Pons (tissue), 1 donor: ENCODE measurements at regions not wholly inside any gene's neighbourhood (a gene's known extent, or its start where the extent isn't known, plus 50 kb on each side); places are given as distances from the start of the nearest gene placed in this dataset.

ENCODE experiments used
- DNase-seq: peaks from one replicate; pipeline ENCODE4 v3.0.0-alpha.2; 2016; ENCODE audit warnings: low spot score

DNA sequence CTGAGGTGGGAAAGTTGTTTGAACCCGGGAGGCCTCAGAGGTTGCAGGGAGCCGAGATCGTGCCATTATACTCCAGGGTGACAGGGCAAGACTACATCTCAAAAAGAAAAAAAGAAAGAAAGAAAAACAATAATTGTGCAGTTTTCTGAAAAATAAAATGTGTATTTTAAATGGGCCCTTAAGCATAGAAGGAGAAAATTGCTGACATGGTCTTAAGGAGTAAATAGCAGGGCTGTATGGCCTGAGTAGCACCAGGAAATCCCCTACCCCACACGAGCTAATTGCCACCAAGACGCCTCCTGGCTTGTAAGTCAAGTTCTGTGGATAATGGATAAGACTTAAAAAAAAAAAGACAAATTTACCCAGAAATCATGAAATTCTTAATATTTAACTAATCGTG is 271.4 kb upstream of the NCKAP5 start:
- DNase-seq, result no peak

DNA sequence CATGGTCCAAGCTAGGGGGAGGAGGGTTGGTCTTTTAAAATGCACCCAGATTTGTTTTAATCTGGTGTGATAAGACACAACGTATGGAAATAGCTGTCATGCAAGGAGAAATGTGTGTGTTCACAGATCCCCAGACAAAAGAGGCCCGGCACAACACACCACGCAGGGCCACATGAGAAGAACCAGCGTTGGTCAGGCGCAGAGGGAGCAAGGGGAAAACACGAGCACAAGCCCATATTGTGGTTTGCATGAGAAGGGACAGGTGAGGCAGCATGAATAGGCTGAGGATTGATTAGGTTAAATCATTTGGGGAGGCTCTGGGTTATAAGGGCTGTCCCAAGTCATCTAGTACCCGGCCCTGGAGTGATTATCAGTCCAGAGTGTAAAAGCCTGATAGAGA is 272.5 kb upstream of the NCKAP5 start:
- DNase-seq, result no peak

- no peak for DNase-seq
These were observed 273.6 kb upstream of the NCKAP5 start for GRCh38 chr2:133841900-133842299.

DNA sequence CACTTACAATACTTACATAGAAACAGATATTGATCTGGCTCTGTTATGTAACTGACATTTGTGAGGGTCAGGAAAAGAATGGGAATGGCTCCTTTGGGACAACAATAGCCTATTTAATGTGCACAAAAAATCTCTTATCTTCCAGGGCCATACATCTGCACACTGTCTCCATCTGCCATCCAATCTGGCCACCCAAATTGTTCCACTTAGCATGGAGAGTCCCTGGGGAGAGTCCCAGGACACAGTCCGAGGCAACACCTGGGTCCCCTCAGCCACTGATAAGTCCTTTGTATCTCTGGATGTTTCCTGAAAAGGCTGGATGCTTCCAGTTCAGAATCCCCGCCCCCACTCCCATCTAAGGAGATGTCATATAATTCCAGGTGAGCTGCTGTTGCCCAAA is 274.2 kb upstream of the NCKAP5 start:
- no peak for DNase-seq

DNA sequence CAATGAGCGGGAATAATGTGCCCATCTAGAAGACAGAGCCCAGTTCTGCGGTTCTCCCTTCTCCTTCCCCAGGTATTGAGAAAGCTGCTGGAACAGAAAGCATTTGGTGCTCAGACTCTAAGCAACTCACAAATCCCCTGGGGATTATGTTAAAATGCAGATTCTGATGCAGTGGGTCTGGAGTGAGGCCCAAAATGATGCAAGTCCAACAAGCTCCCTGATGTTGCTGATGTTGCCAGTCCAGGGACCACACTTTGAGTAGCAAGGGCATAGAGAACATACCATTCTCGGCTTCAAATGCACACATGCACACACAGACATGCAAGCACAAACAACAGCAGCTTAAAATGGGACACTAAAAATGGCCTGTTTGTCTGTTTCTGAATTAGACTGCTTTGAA is 274.8 kb upstream of the NCKAP5 start:
- no peak for DNase-seq

DNA sequence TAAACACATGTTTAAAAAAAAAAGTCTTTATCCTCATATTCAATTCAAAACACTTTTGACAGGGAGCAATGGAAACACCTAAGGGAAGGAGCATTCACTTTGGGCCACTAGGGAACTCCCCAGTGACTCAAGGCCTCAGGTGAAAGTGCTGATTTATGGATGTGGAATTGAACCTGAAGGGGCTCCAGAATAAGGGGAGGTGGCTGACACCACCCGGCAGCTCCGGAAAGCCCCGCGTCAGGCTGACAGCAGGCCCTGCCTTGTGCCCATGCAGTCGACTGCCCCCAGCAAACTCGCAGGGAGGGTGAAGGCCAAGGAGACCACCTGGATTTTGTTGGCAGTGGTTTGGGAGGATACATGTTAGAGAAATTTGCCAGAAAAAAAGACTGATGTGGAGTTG is 275.3 kb upstream of the NCKAP5 start:
- DNase-seq, result no peak

- DNase-seq, result peak; percentile 70
These were observed 276.1 kb upstream of the NCKAP5 start for GRCh38 chr2:133844214-133844892.

- no peak for DNase-seq
These were observed 278.2 kb upstream of the NCKAP5 start for GRCh38 chr2:133846476-133846875.

GRCh38 chr2:133847591-133847990 is 279.3 kb upstream of the NCKAP5 start:
- DNase-seq, result no peak

GRCh38 chr2:133848111-133848649 is 279.9 kb upstream of the NCKAP5 start:
- DNase-seq, result no peak

DNA sequence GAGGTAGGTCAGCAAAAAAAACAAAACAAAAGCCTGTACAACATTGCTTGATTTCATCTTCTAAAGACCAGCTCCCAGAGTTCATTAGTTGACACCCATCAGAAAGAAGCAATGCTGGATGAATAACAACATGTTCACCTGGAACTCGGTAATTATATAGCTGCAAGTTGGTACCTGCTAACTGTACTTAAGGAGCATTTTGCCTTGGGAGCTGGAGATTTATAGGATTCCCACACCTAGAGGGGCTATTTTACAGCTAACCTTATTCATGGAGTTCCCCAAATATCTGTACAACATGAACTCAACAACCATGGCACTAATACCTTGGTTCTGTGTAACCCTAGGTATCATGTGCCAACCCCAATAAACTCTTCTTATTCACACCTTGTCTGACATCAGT is 281.1 kb upstream of the NCKAP5 start:
- no peak for DNase-seq

GRCh38 chr2:133854603-133855200 is 286.4 kb upstream of the NCKAP5 start:
- DNase-seq, result no peak

DNA sequence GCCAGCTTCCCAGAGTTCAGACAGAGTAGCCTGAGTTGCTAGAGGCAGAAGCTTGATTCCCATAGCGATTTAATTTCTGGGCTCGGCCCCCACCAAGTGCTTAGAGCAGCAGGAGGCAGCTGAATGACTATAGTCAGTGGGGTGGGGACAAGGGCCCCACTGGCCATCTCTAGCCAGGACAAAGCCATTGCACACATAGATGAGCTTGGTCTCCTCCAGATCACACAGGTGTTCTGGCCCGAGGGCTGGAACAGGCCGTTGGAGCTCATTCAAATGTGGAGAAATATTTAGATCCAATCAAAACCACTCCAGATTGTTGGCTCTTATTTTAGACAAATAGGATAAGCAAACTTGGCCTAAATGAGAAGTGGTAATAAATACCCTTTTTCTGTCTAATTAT is 287.3 kb upstream of the NCKAP5 start:
- no peak for DNase-seq

DNA sequence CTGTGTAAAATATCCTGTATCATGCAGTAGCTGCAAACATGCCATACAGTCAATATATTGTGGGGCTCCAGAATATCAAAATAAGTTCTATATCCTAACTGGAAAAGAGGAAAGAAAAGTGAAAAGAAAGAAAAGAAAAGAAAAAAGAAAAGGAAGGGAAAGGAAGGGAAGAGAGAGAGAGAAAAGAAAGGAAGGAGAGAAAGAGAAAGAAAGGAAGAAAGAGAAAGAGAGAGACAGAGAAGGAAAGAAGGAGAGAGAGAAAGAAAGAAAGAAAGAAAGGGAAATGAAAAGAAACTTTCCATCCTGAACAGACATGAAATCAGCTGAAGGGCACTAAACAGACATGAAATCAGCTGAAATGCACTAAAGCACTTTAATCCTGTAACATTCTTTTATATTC is 288.4 kb upstream of the NCKAP5 start:
- DNase-seq, result no peak

DNA sequence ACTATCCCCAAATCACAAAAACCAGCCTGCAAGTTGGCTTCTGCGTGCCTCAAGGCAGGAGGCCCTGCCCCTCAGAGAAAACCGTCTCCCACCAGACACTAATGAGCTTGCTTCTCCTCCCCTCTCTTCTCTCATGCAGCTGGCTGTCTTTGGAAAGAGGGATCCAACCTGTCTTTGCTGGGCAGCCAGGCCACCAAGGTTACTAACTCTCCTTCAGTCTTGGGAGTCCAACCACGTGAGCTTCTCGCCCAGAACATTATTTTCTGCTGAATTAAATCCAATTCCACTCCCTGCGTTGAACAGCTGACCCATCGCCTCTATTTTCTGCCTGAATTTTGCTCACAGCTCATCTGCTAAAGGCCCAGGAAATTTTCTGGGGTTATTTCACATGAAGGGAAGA is 291.3 kb upstream of the NCKAP5 start:
- no peak for DNase-seq

GRCh38 chr2:133862400-133862977 is 294.2 kb upstream of the NCKAP5 start:
- DNase-seq, result no peak

- no peak for DNase-seq
These were observed 295.0 kb upstream of the NCKAP5 start for GRCh38 chr2:133863106-133863800.

DNA sequence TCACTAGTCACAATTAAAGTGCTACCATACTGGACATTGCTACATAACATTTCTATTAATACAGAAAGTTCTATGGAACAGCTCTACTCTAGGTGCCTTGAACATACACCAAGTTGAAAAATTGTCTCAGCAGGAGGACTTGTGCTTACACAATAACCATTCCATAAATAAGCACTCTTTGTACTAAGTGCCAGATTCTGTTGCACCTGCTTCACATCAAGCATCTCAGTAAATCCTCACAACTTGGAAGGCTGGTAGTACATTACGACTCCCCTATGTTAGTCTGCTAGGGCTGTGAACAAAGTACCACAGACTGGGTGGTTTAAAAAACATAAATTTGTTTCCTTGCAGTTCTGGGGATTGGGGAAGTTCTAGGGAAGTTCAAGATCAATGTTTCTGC is 296.9 kb upstream of the NCKAP5 start:
- DNase-seq, result no peak

DNA sequence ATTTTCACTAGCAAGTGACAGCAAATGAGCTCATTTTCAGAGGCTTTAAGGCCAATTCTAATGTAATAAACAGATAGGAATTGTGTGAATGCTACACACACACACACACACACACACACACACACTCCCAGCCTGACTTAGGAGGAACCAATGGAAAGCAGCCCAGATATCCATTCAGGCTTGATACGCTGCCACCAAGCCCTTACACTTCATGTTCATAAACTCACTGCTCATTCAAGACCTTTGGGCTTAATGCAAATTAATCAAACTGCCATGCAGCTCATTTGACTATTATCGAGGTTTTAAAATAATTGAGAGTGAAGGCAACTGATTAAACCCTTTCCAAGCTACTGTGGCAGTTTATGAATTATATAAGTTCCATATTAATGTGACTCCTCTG is 298.9 kb upstream of the NCKAP5 start:
- no peak for DNase-seq

DNA sequence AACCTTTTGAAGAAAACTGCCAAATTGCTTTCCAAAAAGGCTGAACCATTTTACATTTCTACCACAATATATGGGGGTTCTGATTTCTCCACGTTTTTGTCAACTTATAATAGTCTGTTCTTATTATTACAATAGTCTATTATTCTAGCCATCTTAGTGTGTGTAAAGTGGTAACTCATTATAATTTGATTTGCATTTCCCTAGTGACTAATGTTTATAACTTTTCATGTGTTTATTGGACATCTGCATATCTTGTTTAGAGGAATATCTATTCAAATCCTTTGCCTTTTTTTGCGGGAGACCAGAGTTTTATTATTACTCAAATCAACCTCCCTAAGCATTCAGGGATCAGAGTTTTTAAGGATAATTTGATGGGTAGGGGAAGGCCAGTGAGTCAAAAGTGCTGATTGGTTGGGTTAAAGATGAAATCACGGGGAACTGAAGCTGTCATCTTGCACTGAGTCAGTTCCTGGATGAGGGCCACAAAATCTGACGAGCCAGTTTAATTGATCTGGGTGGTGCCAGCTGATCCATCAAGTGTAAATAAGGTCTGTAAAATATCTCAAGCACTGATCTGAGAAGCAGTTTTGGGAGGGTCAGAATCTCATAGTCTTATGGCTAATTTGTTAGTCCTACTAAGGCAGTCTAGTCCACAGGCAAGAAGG is 303.4 kb upstream of the NCKAP5 start:
- no peak for DNase-seq

DNA sequence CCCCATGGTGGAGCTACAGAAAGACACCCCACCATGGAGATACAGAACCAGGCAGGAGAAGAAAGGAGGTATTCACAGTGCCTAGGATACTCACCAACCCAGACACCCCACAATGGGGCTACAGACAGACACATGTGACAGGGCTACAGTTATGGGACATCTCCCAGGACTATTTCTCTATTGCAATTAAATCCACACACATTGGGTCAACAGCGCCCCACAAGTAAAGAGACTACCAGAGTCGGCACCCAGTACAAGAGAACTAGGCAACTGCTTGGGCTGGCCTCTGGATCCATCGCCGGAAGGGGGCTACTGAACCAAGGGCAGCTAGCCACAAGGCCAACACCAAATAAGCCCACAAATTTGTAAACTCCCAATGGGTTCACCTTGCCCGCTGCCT is 310.1 kb upstream of the NCKAP5 start:
- DNase-seq, result no peak

- no peak for DNase-seq
These were observed 311.4 kb upstream of the NCKAP5 start for GRCh38 chr2:133879703-133880102.
